Activated naive CD4-positive, alpha-beta T cell (primary cell): ENCODE measurements at regions not wholly inside any gene's neighbourhood (a gene's known extent, or its start where the extent isn't known, plus 50 kb on each side); places are given as distances from the start of the nearest gene placed in this dataset.
"Not testable (repeated sequence)": the region's sequence is repeated elsewhere in the genome, so short reads cannot be mapped to it uniquely, and the experiment has no call there.

Experiments used
- DNase-seq, 4 experiments: peaks; one replicate each; lab custom pipeline; 2025; lab: John Stamatoyannopoulos, UW

DNA sequence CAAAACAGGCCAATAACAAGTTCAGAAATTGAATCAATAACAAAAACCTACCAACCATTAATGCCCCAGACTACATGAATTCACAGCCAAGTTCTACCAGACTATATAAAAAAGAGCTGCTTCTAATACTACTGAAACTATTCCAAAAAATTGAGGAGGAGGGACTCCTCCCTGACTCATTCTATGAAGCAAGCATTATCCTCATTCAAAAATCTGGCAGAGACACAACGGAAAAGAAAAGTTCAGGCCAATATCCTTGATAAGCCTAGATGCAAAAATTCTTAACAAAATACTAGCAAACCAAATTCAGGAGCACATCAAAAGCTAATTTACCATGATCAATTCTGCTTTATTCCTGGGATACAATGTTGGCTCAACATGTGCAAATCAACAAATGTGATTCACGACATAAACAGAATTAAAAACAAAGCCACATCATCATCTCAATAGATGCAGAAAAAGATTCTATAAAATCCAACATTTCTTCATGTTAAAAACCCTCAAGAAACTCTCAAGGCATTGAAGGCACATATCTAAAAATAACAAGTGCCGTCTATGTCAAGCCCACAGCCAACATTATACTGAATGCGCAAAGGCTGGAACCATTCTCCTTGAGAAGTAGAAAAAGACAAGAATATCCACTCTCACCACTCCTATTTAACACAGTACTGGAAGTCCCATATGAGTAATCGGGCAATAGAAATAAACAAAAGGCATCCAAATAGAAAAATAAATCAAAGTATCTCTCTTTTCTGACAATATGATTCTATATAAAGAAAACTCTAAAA lies 573.6 kb upstream of the GRM7 start:
- no peak for DNase-seq

DNA sequence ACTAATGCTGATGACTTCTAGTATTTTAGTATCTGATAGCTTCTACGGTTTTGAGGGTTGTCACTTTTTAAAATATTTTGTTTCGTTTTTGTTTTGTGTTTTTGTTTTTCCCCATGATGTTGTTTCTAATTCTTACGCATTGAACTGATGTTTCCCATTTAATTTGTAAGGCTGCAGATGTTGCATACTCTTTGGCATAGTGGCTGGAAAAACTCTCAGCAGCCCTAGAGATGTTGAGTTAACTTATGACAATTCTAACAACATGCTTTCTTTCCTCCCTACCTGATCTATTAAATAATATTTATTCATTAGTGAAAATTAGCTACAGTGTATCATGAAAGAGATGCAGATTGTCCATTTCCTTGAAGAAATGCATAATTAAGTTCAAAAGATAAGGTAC lies 559.3 kb upstream of the GRM7 start:
- DNase-seq = no peak

DNA sequence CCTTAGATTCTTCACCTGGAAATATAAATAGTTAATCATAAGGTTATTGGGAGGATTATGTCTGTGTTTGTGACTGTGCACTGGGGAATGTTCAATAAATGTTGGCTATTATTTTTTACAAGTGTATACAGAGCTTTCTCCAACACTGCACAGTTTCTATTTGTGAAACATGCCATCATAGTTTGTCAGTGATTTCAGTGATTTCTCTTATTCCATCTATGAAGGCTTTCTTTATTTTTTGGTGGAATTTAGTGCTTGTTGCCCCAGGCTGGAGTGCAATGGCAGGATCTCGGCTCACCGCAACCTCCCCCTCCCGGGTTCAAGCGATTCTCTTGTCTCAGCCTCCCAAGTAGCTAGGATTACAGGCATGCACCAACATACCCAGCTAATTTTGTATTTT lies 545.0 kb upstream of the GRM7 start:
- no peak for DNase-seq

DNA sequence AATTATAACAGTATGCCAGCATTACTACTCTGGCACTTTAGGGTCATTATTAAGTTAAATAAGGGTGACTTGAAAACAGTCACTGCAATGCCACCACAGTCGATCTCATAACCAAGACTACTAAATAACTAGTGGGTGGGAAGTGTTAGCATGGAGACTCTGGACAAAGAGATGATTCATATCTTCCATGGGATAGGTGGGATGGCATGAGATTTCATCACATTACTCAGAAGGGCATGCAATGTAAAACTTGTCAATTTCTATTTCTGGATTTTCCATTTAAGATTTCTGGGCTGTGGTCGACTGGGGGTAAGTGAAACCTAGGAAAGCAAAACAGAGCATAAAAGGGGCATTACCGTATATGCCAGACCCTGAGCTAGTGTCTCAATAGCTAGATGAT lies 538.9 kb upstream of the GRM7 start:
- DNase-seq = no peak

DNA sequence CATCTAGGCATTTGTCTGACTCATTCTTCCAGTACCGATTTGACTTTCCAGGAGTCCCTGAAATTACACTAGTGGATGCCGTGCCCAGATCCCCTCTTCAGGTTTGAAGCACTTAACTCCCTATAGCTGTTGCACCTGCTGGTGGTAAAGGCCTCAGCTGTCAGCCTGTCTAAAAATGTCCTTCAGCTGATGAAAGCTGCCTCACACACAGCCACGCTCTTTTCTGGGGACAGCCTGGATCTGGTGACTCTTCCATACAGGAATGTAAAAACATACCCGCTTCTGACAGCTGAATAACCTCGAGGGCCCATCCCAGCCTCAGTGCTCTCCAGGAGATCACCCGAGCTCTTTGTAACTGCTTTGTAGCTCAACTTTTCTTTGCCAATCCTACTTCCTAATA lies 534.1 kb upstream of the GRM7 start:
- DNase-seq = no peak

DNA sequence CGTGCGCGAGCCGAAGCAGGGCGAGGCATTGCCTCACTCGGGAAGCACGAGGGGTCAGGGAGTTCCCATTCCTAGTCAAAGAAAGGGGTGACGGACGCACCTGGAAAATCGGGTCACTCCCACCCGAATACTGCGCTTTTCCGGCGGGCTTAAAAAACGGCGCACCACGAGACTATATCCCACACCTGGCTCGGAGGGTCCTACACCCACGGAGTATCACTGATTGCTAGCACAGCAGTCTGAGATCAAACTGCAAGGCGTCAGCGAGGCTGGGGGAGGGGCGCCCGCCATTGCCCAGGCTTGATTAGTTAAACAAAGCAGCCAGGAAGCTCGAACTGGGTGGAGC lies 520.0 kb upstream of the GRM7 start:
- not testable (repeated sequence) for DNase-seq

DNA sequence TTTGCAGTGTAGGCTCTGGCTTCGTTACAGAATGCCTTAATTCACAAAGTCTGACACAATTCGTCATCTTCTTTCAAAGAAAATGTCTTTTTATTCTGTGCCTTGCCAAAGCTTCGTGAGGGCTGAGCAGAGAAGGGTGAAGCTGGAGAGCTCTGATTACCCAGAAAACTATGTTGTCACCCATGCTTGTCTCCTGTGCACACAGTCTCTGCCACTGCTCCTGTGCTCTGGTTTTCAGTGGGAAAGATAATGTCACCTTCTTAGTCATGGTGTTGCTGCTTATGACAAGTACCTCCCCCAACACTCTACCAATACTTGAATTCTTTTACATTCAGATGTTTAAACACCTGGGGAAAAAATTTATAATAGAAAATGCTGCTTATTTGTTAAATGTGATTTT lies 509.2 kb upstream of the GRM7 start:
- no peak for DNase-seq

DNA sequence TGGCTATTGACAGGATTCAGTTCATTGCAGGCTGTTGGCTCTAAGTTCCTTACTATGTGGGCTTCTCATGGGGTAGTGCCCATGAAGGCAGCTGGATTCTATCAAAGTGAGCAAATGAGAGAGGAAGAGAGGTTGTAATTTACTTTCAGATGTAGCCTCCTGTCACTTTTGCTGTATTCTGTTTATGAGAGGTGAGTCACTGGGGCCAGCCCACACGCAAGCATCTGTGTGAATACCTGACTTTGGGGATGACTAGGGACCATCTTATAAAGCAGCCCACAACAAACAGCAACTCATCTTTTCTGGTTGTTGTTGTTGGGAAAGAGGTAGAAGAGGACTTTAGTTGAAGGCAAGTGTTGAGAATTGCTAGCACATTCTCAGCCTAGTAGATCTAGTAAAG lies 506.3 kb upstream of the GRM7 start:
- DNase-seq = no peak

DNA sequence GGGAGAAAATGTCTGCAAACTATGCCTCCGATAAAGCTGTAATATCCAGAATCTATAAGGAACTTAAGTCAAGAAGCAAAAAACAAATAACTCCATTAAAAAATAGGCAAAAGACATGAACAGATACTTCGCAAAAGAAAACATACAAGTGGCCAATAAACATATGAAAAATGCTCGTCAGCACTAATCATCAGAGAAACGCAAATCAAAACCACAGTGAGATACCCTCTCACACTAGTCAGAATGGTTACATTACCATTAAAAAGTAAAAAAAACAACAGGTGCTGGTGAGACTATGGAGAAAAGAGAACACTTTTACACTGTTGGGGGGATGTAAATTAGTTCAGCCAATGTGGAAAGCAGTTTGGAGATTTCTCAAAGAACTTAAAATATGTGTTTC lies 498.5 kb upstream of the GRM7 start:
- no peak for DNase-seq

DNA sequence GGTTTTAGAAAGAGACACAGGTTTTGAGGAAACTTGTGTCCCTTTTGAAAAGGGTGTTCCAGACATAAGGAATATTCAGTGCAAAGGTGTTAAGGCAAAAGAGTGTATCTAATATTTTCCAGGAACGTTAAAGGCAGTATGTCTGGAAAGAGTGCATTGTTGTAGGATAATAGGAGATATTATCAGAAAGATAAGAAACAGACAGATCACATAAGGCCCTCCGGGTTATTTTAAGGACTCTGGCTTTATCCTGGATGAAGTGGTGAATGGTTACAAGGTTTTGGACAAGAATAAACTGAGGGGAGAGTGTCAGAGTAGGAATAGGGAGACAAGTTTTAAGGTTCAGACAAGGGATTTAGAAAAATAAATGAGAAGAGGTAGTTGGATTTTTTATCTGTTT lies 493.7 kb upstream of the GRM7 start:
- DNase-seq = no peak

DNA sequence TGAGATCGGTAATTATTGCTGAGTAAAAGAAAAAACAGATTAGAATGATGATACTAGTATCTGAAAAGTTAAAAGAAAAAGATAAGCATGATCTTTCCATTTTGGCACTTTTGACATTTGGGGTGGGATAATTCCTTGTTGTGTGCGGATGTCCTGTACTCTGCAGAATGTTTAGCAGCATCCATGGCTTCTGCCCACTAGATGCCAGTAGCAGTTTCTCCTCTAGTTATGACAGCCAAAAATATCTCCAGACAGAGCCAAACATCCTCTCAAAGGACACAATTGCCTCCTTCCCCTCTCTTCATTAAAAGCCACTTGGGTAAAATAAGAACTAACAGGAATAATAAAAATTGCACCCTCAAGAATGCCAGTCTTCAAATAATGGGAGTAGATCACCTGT lies 468.8 kb upstream of the GRM7 start:
- no peak for DNase-seq

DNA sequence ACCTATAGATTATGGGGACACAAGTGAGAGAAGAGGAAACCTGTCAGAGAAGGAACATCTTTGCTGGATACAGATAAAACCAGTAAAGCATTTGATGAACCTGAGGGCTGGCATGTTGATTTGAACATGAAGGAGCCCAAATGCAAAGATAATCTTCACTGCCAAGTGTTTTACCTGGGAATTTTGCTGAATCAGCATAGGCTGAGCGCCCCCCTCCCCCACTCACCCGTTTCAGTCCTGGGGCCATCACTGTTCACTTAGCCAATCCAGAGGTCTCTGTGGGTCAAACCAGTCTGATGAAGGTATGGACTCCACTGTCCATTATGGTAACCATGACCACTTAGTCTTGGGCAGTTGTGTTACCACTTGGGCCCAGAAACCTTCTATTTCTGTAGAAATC lies 466.0 kb upstream of the GRM7 start:
- DNase-seq = no peak

DNA sequence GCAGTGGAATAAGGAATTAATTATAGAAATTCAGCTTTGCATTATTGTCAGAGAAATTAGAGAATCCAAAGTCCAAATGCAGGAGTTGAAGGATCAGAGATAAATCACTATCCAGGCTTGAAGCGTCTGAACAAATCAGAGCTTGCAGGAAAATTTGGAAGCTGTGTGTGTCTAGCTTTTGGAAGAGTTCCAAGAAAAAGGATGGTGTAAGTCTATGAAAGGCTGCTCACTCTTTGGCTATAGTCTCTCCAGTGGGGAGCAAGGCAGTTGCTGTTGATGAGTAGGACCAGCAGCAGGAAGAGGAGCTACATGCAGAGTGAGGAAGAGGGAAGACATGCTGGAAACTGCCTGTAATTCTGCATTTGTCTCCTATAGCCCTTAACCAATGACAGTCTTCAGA lies 464.3 kb upstream of the GRM7 start:
- no peak for DNase-seq

DNA sequence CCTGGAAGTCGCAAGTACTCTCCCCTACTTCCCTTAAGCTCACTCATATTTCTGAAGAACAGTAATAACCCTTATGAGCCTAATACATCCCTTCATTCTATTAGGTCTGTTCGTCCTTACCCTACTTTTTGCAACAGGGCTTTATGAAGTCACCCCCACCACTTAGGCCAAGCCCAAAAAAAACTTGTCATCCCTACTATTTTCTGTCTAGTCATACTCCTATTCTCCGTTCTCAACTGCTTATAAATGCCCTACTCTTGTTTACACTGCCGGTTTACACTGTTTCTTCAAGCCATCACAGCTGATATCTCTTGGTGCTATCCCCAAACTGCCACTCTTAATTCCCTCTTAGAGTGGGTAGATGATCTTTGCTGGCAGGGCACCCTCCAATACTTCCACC lies 458.2 kb upstream of the GRM7 start:
- DNase-seq = not testable (repeated sequence)

DNA sequence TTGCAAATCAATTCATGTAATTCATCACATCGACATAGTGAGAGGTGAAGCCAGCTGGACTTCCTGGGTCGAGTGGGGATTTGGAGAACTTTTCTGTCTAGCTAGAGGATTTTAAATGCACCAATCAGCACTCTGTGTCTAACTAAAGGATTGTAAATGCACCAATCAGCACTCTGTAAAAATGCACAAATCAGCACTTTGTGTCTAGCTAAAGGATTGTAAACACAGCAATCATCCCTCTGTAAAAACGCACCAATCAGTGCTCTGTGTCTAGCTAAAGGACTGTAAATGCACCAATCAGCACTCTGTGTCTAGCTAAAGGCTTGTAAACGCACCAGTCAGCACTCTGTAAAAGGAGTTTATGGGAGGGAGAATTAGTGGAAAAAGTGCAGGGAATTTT lies 454.0 kb upstream of the GRM7 start:
- DNase-seq = not testable (repeated sequence)

DNA sequence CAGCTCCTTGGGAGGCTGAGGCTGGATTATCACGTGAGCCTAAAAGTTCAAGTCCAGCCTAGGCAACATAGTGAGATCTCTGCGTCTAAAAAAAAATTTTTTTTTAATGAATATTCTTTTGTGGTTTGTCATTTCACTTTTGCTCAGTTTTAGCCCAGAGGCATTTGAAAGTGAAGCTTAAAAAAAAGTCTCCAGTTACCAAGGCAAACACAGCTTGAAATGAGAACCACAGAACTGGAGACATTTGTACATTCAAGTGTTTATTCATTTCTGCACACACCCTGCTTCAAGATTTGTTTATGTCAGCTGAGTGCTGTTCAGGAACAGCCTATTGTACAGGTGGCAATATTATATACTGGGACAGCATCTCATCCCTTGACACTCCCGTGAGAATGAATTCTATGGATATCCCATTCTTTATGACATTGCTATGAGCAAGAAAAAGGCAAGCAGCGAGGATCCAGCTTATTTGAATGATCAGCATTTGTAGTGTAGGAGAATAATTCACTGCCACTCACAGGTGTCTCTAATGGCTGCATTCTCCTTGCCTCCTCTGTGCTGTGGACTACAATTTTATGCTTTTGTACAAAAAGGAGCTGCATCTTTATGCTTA lies 444.8 kb upstream of the GRM7 start:
- DNase-seq = no peak

DNA sequence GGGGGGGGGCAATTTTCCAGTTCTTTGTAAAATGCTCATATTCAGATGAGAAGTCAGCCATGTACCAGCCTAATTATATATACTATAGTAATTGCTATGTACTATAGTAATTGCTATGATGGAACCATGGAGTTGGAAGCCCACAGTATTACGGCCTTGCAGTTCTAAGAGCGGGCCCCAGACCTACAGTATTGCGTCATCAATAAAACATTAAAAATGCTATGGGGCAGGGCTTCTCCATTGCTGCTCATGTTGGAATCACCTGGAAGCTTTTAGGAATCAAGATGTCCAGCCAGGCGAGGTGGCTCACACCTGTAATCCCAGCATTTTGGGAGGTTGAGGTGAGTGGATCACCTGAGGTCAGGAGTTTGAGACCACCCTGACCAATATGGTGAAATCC lies 443.7 kb upstream of the GRM7 start:
- DNase-seq = no peak

DNA sequence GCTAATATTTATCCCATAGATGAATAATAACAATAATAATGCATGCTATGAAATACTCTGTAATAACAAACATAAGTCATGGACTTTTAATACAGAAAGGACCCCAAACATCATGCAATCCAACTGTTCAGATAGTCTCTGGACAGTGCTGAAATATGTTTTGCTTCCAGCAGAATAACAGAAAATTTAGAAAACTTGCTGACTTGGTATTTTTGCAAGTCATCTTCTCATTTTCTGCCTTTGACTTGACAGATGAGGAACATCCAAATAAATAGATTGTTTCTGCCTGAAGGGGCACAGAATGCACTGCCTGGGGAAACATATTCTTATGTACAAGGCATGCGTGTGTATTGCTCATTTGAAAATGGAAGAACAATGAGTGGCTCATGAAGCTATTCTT lies 442.4 kb upstream of the GRM7 start:
- no peak for DNase-seq

DNA sequence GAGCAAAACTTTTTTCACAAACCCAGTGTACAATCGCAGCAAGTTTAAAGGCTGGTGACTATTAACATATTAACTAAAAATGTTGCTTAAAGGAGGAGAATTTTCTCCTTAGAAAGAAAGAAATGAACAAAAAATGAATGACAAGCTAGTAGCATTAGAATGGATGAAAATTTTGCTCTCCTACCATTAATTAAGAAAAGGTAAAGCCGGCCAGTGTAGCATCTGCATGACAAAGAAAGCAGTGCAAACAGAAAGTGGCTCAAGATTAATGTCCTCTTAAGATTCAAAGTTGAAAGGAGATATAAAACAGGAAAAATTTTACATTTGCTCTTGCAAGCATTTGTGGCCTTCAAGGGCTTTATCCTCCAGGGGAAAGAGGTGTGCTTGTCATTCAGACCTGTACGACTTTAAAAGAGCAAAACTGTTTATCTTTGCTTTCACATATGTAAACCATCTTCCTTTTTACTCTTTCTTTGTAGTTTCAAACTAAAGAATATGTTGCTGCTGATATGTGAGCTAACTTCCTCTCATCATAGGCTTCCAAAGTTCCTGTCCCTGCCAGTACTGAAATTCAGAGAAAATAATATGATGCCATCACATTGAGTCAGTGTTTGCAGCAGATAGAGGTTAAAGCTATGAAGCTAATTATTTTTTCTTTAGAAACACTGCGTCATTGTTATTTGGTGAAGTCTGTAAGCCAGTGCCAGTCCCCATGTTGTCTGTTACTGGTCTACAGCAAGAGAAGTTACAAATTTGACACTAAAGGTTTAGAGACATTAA lies 439.1 kb upstream of the GRM7 start:
- DNase-seq = no peak

DNA sequence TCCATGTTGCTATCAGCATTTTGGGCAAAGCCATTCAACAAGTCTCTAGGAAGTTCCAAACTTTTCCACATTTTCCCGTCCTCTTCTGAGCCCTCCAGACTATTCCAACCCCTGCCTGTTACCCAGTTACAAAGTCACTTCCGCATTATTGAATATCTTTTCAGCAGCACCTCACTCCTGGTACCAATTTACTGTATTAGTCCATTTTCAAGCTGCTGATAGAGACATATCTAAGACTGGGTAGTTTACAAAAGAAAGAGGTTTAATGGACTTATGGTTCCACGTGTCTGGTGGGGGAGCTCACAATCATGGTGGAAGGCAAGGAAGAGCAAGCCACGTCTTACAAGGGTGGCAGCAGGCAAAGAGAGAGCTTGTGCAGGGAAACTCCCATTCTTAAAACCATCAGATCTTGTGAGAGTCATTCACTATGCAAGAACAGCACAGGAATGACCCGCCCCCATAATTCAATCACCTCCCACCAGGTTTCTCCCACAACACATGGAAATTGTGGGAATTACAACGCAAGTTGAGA lies 435.6 kb upstream of the GRM7 start:
- no peak for DNase-seq

DNA sequence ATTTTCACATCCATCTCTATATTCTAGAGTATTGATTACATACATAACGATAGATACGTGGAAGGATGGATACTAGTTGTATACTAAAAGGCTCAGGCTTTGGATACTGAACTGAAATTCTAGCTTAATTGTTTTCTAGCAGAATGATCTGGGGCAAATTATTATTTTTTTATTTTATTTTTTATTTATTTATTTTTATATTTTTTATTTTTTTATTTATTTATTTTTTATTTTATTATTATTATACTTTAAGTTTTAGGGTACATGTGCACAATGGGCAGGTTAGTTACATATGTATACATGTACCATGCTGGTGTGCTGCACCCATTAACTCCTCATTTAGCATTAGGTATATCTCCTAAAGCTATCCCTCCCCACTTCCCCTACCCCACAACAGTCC lies 432.6 kb upstream of the GRM7 start:
- DNase-seq = not testable (repeated sequence)

DNA sequence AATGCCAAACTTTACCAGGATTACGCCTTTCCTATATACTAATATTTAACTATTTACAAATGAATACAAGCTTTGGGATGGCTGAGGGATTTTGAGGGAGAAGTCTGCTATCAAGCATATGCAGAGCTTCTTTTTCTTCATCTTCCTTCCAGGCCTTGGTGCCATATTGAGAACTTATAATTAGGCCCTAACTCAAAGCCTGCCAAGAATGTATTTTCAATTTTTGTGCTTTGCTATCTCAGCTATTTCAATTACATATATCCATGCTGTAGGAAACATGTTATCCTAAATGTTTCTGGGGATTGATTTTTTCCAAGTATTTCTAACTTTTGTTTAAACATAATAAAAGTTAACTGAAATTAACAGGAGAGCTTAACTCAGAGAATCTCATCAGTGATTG lies 425.0 kb upstream of the GRM7 start:
- no peak for DNase-seq

DNA sequence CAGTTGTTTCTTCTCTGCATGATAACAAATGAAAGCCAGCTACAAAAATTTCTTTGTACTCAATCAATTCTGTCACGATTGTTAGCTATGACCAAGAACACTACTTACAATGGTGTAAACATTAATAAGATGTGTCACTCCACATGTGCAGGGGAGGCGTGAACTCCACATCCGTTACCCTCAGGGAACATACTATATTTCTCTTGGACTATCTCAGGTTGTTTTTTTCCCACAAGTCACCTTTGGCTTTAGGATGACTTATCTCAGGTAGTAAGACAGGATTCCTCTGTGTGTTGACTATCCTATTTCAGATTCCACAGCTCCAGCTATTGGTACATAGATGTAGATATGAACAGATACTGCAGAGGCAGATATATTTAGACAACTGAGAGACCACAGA lies 423.3 kb upstream of the GRM7 start:
- DNase-seq = no peak
